Heart left ventricle (tissue), 16 donors: ENCODE measurements at regions not wholly inside any gene's neighbourhood (a gene's known extent, or its start where the extent isn't known, plus 50 kb on each side); places are given as distances from the start of the nearest gene placed in this dataset.

ENCODE experiments used
- ATAC-seq, 4 donors: fragments of 200-7000 bp; cut with Tn5 transposase; one replicate each; pipeline ENCODE4 v1.9.1; 2020 to 2022; ENCODE audit warnings: moderate library complexity in 4 of 4, mild to moderate bottlenecking in 3 of 4, moderate number of reproducible peaks in 1 of 4
- DNase-seq, 5 donors: peaks; one replicate each; pipeline ENCODE4 v3.0.0-alpha.2; 2020
- H3K27ac ChIP-seq, 12 donors: fragments of 200-600 bp; sonication (generic) in 4 of 12; one replicate each; pipeline versions ENCODE4 v1.5.0 to v1.8.0; 2016 to 2022; ENCODE audit warnings: mild to moderate bottlenecking in 2 of 12
- H3K27me3 ChIP-seq, 9 donors: fragments of 200-600 bp; sonication (generic) in 2 of 9; one replicate each; pipeline versions ENCODE4 v1.5.1 to v1.8.0; 2016 to 2022; ENCODE audit warnings: mild to moderate bottlenecking in 3 of 9
- H3K36me3 ChIP-seq, 9 donors: fragments of 200-600 bp; sonication (generic) in 2 of 9; one replicate each; pipeline versions ENCODE4 v1.5.0 to v1.8.0; 2018 to 2022; ENCODE audit warnings: mild to moderate bottlenecking in 2 of 9
- H3K4me1 ChIP-seq, 12 donors: fragments of 200-600 bp; sonication (generic) in 4 of 12; one replicate each; pipeline versions ENCODE4 v1.5.0 to v1.8.0; 2016 to 2022; ENCODE audit warnings: mild to moderate bottlenecking in 3 of 12
- H3K4me3 ChIP-seq, 12 donors: fragments of 200-600 bp; sonication (generic) in 4 of 12; one replicate each; pipeline versions ENCODE4 v1.5.0 to v1.8.0; 2017 to 2022; ENCODE audit warnings: mild to moderate bottlenecking in 9 of 12, moderate library complexity in 4 of 12
- H3K9me3 ChIP-seq, 12 donors: fragments of 200-600 bp; sonication (generic) in 4 of 12; one replicate each; pipeline versions ENCODE4 v1.5.0 to v1.8.0; 2016 to 2022; ENCODE audit warnings: mild to moderate bottlenecking in 1 of 12
- POLR2A ChIP-seq, 2 donors: fragments of 450-650 bp; IDR thresholded peaks; one replicate each; pipeline ENCODE4 v1.6.1; 2017; ENCODE audit warnings: antibody characterized with exemption in 2 of 2, mild to moderate bottlenecking in 2 of 2, moderate library complexity in 2 of 2
- WGBS, 4 donors: extraction: QIAGEN DNeasy Blood & Tissue Kit in 2 of 4; methylation state at CpG; one replicate each; pipeline versions ENCODE4 v1.1.5 to v1.1.7; 2013 to 2018; 5-methylcytosine and 5-hydroxymethylcytosine counted together
- intact Hi-C, 10 donors: fragments of 100-400 bp; cut with DNase I; formaldehyde crosslinking; loops; one replicate each; pipeline versions ENCODE4 v1.11.1 to v1.14.2; 2022
- TF ChIP-seq, protein P1 (sequence below), 12 donors: fragments of 200-600 bp; sonication (generic) in 4 of 12; IDR thresholded peaks; one replicate each; pipeline versions ENCODE4 v1.5.0 to v1.8.0; 2018 to 2022; ENCODE audit warnings: antibody characterized with exemption in 12 of 12, mild to moderate bottlenecking in 5 of 12
- donor health status: ischemic (EF 13 %, LVEDD 7.1; RV severe dilation, severe dysfunction).
- donor health status: healthy with polysubstance abuse.
- donor health status: DM: no; HTN: yes; CAD: no.
- donor health status: DM: no; HTN: no; CAD: no.
- donor health status: ischemic (EF 25% LVEDD 6.9; RV normal size, moderate dysfunction).
- donor health status: ischemic (EF 25% LVEDD 5.7; RV mildly dilated, moderate dysfunction).
- donor health status: healthy.
- donor health status: DM: yes; HTN: yes; CAD: no.
- donor health status: ischemic (EF 35%, LVEDD 5.7; RV mildly dilated, moderate dysfunction).
- donor health status: nonischemic (EF 11% LVEDD 7.7; RV severe dilation, severe dysfunction).
- donor health status: DM: yes; HTN: yes; CAD: no.
- donor health status: PGD.
- donor health status: ischemic (EF 29% LVEDD 5.4; RV normal size, mild dysfunction).
- donor health status: nonischemic (EF 23%, LVEDD 6.1; RV moderate dilation, normal function).

DNA sequence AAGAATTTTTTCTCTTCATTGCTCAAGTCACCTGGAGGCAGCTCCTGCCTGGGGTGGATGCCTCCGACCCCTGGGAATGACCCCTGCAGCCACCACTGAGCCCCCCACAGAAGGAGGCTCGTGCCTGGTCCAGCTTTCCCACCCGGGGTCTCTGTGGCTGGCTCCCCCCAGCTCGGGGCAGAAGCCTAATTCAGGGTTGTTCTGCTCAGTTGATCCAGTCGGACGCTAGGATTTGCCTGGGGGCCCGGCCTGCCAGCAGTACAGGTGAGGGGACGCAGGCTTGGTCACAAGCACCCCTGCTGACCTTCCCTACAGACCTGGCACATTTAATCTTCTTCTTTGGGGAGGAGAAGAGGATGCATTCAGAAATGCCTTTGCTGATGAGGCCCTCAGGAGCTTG is 53.6 kb upstream of the POFUT2 start:
- H3K27me3 ChIP-seq, result no peaks in the 10 kb centered on the region
- TF ChIP-seq POLR2A (IDR thresholded peaks at IDR 0.05), result no peak
- TF ChIP-seq, protein P1, sequence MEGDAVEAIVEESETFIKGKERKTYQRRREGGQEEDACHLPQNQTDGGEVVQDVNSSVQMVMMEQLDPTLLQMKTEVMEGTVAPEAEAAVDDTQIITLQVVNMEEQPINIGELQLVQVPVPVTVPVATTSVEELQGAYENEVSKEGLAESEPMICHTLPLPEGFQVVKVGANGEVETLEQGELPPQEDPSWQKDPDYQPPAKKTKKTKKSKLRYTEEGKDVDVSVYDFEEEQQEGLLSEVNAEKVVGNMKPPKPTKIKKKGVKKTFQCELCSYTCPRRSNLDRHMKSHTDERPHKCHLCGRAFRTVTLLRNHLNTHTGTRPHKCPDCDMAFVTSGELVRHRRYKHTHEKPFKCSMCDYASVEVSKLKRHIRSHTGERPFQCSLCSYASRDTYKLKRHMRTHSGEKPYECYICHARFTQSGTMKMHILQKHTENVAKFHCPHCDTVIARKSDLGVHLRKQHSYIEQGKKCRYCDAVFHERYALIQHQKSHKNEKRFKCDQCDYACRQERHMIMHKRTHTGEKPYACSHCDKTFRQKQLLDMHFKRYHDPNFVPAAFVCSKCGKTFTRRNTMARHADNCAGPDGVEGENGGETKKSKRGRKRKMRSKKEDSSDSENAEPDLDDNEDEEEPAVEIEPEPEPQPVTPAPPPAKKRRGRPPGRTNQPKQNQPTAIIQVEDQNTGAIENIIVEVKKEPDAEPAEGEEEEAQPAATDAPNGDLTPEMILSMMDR (IDR thresholded peaks at IDR 0.05), result no peak
- DNase-seq (peak in 1 of 5 donors; percentile 26), ATAC-seq (no peak)
- H3K9me3 ChIP-seq, result no peaks in the 10 kb centered on the region
- intact Hi-C loops, result no loop called here
- H3K4me3 ChIP-seq, result no peak overlapping the region
- 89 to 94% (median 91%) methylated on average over 5 to 8 of the region's 8 CpGs for WGBS, 4 donors
- H3K36me3 ChIP-seq, result no peaks in the 10 kb centered on the region
- H3K27ac ChIP-seq, result no peak overlapping the region
- peaks cover 0 to 23% (median 4%) of the 10 kb centered on the region in 12 donors for H3K4me1 ChIP-seq

DNA sequence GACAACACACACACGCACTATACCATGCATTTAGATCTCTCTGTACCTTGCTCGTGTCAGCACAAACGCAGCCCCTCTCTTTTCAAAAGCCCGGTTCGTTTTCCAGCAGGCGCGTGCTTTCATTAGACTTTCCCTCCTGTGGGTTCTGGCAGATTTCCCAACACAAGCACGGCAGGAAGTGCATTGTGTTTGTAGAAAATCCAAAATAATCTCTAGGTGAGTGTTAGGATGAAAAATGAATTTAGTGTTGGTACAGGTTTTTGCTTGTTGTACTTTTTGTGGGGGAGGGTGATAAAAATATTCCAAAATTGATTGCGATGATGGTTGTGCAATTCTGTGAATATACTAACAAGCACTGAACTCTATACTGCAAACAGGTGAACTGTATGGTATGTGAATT is 54.1 kb upstream of the POFUT2 start:
- DNase-seq (peak in 1 of 5 donors; percentile 27), ATAC-seq (no peak)
- Histone ChIP-seq H3K27ac (no peak overlapping the region), H3K4me1 (peaks cover 0 to 23% (median 4%) of the 10 kb centered on the region in 12 donors), H3K27me3 (no peaks in the 10 kb centered on the region), H3K9me3 (no peaks in the 10 kb centered on the region), H3K36me3 (no peaks in the 10 kb centered on the region), H3K4me3 (no peak overlapping the region)
- WGBS, 4 donors, result 47 to 59% (median 54%) methylated on average over 9 of the region's 9 CpGs
- intact Hi-C loops, result no loop called here
- no peak for TF ChIP-seq POLR2A (IDR thresholded peaks at IDR 0.05)
- TF ChIP-seq, protein P1 (IDR thresholded peaks at IDR 0.05), result no peak

DNA sequence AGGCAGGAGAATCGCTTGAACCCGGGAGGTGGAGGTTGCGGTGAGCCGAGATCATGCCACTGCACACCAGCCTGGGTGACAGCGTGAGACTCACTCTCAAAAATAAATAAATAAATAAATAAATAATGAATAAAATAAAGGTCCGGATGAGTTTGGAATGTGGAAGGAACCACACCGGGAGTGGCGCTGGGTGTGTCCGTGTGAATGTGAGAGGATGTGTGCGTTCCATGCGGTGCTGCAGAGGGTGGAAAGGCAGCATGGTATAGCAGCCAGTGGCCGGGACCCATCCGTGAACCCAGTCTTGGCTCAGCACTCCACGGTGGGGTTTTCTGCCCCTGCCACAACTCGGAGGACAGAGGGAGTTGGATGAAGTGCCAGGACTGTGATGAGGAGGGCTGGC is 56.2 kb upstream of the POFUT2 start:
- H3K36me3 ChIP-seq, result no peaks in the 10 kb centered on the region
- intact Hi-C loops, result no loop called here
- no peaks in the 10 kb centered on the region for H3K9me3 ChIP-seq
- ATAC-seq, result no peak
- no peak for TF ChIP-seq POLR2A (IDR thresholded peaks at IDR 0.05)
- TF ChIP-seq, protein P1 (IDR thresholded peaks at IDR 0.05), result no peak
- H3K4me1 ChIP-seq, result peaks cover 0 to 35% (median 10%) of the 10 kb centered on the region in 12 donors
- WGBS, 4 donors, result 92 to 96% (median 94%) methylated on average over 15 of the region's 15 CpGs
- H3K4me3 ChIP-seq, result no peak overlapping the region
- peak in 1 of 5 donors; percentile 5 for DNase-seq
- H3K27me3 ChIP-seq, result no peaks in the 10 kb centered on the region
- H3K27ac ChIP-seq, result no peak overlapping the region

DNA sequence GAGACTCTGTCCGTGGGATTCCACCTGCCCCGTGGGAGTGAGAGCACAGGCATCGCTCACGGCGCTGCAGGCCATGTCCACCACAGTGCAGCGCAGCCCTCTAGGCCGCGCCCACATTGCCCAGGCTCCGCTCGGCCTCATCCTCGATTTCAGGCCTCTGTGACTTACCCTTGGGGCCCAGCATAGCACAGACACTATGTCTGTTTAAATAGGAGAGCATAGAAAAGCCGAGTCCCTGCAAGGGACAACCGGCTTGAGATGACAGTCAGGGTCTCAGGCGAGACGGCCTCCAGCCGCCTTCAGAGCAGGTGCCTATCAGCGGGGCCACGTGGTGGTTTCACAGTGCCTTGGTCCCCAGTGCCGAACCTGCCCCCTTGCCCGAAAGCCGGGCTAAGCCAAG is 56.9 kb upstream of the POFUT2 start:
- DNase-seq (peak in 1 of 5 donors; percentile 31), ATAC-seq (no peak)
- 93 to 95% (median 94%) methylated on average over 19 to 21 of the region's 21 CpGs for WGBS, 4 donors
- TF ChIP-seq, protein P1 (IDR thresholded peaks at IDR 0.05), result no peak
- intact Hi-C loops, result no loop called here
- Histone ChIP-seq H3K4me3 (no peak overlapping the region), H3K9me3 (no peaks in the 10 kb centered on the region), H3K27ac (peak overlapping the region in 5 of 12 donors; percentile 7 to 30 (median 22)), H3K36me3 (no peaks in the 10 kb centered on the region), H3K27me3 (no peaks in the 10 kb centered on the region), H3K4me1 (peaks cover 0 to 38% (median 13%) of the 10 kb centered on the region in 12 donors)
